ENCODE measurements at regions not wholly inside any gene's neighbourhood (a gene's known extent, or its start where the extent isn't known, plus 50 kb on each side); places are given as distances from the start of the nearest gene placed in this dataset.
"Not testable (repeated sequence)": the region's sequence is repeated elsewhere in the genome, so short reads cannot be mapped to it uniquely, and the experiment has no call there.

DNA sequence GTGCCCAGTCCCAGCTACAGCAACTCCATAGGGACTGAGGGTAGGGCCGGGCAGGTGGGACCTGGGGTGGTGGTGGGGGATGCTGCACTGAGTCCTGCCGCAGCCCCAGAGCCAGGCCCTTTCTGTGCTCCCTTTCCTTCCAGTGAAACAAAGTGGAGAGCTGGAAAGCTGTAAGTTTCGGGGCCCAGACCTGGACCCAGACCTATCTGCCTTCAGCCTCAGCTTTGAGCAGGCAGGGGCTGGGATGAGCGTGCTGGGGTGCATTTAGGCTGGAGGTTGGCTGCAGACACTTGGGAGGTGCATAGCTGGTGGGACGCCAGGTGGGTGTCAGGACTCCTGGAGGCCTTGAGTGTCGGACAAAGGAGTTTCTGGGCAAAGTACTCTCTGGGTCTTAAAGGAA is 92.7 kb upstream of the C1orf174 start:
- DNase-seq, result no peak

DNA sequence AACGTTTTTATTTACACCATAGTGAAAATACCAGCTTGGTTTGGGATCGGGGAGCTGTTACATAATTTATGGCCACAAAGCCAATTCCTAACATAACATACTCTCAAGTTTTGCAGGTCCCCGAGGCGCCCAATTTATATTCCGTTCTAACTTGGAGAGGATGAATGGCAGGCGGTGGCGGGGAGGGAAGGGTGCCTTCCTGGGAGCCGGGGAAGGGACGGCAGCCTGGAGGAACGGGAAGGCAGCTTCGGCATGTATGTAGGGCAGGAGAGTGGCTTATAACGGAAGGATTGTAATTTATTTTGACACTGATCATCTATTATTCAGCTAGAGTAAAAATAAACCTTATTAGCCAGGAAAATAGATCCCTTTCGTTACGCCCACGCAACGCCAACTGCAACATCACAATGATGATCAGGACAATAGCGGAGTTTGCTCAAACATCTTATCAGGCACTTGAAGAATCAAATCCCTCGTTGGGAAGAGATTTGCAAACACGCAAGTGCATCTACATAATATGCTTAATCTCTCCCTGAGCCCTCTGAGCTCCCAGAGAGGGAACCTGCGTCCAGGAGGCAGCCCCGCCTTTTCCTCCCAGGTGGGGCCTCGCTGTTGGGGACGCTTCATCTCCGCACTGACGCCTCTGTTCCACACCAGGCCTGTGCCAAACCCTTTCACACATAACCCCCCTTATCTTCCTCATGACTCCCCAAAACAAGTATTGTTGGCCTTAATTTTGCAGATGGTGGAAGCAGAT is 93.7 kb upstream of the C1orf174 start:
- no peak for DNase-seq

DNA sequence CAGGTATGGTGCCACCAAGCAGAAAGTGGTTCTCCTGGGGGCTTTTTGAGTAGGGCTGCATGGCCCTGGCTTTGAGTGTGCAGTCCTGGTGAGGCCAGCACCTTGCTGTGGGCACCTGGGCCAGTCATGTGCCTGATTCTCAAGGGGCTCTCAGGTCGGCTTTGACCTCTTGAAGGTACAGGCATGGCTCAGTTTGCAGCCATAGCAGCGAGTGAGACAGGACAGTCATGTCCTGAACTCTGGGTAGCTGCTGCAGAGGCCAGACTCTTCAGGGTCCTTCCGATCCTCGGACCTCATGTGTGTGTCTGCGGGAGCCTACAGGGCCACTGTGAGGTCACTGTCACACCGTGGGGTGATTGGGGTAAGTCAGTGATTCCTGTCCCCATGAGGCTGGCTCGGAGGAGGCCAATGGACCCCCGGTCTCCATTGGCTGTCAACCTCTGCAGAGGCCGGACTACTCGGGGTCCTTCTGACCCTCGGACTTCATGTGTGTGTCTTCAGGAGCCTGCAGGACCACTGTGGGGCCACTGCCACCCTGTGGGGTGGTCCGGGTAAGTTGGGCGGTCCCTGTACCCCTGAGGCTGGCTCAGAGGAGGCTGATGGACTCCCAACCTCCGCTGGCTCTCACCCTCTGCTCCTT is 95.2 kb upstream of the C1orf174 start:
- no peak for DNase-seq

DNA sequence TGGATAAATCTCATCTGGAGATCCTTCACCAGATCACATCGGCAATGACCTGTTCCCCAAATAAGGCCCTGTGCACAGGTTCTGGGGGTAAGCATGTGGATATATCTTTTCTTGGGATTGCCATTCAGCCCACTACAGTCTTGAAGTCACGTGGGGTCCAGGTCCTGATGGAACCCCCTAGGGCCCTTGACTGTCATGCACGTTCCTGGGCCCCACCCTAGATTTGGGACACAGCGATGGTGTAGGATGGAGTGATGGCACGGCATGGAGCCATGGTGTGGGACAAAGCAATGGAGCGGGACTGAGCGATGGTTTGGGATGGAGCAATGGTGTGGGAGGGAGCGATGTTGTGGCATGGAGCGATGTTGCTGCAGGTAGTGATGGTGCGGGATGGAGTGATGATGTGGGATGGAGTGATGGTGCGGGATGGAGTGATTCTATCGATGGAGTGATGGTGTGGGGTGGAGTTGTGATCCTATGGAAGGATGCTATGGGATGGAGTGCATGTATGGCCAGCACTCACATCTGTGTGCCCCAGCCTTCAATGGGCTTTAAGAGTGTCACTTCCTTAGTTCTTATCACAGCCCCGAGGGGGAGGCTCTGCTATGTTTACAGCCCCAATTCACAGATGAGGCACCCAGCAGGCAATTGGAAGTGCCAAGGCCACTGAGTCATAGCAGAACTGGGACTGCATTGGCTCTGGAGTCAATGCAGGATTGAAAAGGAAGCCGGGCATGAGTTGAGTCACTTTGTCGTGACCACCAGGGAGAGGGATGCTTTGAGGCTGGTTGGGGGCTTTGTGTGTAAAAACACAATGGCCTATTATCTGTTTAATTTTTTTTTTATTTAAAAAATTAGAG is 97.0 kb upstream of the C1orf174 start:
- DNase-seq, result no peak

DNA sequence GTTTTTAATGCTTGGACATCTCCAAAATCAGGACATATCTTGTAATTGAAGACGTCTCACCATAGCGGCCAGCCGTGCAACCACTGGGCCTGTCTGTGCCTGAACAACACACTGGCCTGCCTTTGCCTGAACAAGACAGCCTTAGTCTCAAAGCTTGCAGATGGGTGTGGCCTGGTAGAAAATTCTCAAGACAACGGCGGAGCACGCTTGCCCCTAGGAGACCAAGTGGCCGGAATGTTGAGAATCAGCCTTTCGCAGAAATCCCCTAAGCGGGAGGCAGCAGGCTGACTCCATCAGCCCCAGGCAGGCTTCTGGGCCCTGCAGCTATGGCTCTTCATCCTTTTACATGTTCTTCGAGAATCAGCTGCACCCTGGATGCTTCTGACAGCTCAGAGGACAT is 98.0 kb upstream of the C1orf174 start:
- DNase-seq, result no peak

DNA sequence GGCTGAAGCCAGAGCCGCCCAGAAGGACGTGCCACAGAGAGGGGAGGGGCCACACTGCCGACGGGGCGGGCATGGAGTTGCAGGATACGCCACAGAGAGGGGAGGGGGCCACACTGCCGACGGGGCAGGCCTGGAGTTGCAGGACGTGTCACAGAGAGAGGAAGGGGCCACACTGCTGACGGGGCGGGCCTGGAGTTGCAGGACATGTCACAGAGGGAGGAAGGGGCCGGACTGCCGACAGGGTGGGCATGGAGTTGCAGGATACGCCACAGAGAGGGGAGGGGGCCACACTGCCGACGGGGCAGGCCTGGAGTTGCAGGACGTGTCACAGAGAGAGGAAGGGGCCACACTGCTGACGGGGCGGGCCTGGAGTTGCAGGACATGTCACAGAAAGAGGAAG is 99.4 kb upstream of the C1orf174 start:
- not testable (repeated sequence) for DNase-seq

DNA sequence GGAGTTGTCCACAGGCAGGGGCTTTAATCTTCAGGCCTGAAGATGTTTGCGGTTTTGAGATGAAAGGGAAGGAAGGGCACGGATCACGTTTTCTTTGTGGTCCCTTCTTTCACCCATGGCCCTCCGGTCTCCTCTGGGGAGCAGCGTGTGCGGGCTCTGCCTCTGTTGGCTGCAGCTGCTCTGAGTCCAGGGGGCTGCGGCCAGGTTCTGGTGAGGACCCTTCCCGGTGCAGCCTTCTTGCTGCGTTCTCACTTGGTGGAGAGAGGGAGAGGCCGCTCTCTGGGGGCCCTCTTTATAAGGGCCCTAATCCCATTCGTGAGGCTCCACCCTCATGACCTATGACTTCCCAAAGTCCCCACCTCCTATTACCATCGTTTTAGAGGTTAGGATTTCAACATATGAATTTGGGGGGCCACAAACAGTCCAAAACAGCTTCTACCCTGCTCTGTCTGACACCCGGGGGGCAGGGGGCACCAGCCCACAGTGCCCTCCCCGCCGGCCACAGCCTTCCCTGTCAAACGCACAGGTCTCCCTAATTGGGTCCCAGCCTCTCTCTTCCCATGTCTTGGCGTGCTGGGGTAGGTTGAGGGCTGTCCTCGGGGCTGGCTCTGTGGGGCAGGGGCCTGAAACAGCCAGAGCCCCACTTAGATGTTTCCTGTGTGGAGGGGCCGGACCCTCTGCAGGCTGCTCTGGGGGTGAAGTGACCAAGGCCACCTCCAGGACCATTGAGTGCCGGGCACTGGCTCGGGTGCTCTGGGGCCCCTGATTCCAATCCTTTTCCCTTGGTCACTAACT is 100.1 kb upstream of the C1orf174 start:
- no peak for DNase-seq

DNA sequence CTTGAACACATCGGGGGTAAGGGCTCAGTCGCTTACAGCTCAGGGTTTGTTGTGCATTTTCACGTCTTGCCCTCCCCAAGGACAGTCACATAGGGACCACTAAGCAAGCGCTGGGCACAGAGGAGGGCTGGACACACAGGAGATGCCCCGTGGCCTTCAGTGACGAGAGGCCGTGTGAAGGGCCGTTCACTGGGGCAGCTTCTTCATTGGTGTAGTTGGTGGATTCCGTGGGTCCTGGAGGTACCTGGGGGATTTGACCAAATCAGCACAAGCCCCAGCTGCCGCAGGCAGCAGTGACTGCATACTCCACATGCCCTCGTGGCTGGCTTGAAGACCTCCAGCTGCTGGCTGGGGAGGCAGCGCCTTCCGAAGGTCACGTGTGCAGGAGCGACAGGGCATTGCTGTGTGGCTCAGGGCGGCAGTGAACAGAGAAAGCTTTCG is 100.8 kb upstream of the C1orf174 start:
- DNase-seq, result no peak

DNA sequence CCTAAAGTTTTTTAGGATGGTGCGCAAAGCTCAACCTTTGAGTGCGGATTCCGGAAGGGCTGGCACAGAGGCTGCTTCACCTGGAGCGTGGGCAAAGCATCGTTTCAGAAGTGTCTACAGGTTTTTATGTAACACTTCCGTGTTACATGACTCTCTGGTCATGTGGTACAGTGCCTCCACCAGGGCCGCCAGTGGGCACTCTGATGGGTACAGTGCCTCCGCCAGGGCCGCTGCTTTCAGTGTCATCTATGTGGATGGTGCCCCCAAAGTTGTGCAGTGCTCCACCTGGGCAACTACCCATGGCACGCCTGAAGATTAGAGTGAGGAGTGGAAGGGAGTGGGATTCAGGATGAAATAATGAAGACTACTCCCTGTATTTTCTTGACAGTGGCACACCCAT is 101.4 kb upstream of the C1orf174 start:
- DNase-seq, result no peak

DNA sequence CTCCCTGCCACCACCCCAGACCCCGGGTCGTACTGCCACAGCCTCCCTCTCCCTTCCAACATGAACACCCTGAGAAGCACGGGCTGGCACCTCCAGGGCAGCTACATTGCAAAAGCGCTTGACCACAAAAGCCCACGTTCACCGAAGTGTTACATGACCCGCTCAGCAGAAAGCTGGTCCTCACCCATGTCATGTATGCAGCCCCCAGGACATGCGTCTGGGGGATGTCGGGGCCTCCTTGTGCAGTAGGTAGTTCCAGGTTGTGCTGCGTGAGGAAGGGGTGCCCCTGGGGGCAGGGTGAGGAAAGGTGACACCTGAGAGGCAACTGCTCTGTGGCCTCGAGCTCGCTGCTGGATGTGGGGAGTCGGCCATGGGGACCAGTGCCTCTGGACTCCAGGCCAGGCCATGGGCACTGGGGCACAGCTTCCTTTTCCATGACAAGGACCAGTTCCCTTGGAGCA is 102.0 kb upstream of the C1orf174 start:
- DNase-seq, result no peak

DNA sequence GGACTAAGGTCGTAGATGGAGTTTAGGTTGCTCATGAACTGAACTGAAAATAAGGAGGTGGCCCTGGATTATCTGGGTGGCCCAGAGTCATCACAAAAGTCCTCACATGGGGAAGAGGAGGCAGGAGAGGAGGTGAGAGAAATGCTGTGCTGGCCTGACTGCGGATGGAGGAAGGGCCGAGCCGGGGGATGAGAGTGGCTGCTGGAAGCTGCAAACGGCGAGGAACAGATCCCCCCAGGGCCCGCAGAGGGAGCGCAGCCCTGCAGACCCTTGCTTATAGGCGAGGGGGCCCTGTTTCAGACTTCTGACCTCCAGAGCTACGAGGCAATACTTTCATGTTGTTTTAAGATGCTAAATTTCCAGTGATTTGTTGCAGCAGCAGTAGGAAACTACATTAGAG is 102.7 kb upstream of the C1orf174 start:
- DNase-seq, result no peak

DNA sequence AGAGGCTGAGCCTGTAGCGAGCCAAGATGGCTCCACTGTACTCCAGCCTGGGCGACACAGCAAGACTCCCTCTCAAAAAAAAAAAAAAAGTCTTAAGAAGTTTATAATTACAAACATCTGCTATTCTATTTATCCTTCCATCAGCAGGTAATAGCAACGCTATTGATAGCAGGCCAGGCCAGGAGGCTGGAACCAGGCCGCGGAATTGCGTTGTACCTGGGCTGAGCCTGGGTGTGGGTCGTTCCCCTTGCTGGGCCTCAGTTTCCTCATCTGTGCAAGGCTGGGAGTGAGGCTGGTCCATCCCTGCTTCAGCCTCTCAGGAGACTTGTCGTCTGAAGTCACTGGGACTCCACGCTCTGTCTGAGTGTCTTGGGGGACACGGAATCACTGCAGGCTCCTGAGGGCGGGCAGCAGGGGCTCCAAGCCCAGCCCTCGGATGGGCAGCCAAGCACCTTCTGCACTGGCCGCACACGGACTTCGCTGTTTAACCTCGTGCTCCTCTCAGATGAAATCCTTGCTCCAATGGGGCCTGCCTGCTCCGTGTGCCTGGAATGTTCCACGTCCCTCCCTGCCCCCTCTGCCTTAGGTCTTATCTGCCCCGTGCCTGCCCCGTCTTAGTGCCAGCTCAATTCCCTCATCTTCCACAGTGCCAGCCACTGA is 103.9 kb upstream of the C1orf174 start:
- DNase-seq, result no peak

DNA sequence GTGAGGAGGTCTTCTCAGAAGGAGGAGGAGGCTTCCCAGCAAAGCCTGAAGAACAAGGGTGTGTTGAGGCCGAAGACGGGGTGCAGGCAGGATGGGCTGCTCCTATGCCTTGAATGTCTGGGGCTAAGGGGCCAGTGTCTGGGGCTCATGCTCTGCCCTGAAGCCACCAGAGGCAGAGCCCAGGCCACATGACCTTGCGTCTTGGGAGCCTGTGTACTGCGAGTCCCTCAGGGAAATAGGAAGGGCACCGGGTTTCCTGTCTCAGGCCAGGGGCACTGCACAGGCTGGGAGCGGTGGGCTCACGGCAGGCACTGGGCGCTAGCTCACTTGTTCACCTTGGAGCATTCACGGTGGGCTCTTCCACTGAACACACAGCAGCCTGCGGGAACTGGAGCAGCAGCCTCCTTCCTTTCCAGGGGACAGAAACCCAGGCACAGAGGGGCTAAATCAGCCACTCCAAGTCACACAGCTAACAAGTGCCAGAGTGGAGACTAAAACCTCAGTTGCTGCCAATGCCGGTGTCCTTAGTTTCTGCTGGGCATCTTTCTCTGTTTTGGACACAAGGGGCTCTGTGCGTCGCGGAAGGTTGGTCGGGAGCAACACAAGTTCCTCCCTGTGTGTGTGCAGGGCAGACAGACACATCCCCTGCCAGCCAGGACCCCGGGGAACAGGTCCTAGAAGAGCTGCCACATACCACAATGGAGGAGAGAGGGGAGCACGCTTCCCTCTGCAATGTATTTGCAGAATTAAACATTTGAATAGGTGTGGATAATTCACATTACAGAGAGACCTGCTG is 104.8 kb upstream of the C1orf174 start:
- no peak for DNase-seq

DNA sequence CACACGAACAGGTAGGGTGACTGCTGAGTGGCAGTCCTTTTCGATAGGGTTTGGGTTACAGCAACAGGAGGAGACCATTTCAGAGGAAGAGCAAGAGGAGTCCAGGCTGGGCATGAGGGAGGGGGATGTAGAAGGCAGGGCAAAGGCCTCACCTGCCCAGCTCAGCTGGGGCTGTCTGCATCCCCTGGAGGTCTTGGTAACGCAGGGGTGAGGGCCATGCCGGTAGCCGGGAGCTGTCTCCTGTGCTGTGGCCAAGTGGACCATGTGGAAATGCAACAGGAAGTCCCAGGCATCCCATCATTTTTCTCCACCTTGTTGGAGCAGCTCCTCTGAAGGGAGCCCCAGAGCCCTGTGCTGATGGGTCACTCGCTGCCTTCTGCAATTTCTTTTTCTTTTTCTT is 105.4 kb upstream of the C1orf174 start:
- DNase-seq, result no peak

DNA sequence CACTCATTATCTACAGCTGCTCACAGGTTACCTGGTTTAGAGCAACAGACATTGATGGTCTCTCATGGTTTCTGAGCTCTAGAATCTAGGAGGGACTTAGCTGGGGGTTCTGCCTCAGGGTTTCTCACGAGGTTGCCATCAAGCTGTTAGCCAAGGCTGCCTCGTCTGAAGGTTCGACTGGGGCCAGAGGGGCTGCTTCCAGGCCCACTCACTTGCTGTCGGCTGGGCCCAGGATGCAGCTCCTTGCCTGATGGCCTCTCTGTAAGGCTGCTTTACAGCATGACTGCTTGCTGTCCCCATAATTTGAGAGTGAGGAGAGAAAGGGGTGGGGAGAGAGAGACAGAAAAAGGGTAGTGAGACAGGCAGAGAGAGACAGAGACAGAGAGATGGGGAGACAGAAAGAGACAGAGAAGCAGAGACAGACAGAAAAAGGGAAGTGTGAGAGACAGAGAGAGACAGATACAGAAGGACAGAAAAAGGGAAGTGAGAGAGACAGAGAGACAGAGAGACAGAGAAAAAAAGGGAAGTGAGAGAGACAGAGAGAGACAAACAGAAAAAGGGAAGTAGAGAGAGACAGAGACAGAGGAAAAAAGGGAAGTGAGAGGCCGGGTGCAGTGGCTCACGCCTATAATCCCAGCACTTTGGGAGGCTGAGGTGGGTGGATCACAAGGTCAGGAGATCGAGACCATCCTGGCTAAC is 106.8 kb upstream of the C1orf174 start:
- no peak for DNase-seq

DNA sequence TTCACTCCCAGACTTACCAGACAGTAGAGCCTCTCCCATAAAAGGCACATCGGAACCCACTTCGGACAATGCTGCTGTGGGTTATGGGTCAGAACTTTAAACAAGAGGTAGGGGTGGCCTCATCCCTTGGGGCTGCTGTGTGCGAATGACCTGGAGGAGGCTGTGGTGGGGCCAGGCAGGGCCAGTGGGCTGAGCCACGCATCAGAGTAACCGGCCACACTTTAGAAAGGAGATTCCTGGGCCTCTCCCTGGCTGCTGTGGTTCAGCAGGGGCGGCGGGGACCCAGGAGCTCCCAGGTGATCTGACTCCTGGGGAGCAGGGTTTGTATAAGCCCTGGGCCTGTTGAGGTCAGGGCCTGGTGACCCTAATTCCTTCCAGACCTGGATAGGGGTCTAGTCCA is 110.2 kb upstream of the C1orf174 start:
- no peak for DNase-seq

DNA sequence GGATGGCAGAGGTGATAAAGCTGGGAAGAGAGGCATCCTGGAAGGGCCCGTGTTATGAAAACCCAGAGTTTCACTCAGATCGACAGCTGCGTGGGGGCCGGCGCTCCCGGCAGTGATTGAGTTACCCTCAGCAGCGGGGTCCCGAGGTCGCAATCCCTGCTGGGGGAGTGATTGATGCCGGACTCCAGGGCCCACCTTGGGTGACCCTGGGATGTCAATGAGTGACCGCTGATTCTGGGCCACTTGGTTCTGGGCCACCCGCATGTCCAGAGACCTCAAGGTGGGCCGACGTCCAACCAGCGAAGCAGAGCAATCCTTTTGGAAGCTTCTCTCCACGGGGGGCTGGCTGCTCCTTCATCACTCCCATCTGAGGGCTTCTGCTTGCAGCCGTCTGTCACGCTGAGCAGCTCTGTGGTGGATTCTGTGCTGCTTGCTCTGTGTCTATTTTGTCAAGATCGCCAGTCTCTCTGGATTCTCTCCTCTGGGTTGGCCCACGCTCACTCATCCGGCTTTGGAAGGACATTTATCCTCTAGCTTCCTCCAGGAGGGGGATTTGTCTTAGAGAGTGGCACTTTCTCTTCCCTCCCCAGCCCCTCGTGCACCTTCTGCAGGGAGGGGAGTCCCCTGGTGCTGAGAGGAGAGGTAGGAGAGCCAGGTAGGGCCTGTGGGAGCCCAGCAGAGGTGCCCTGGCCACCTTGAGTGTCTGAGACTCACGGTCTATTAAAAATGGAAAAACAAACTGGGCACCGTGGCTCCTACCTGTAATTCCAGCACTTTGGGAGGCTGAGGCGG is 110.9 kb upstream of the C1orf174 start:
- DNase-seq, result no peak

DNA sequence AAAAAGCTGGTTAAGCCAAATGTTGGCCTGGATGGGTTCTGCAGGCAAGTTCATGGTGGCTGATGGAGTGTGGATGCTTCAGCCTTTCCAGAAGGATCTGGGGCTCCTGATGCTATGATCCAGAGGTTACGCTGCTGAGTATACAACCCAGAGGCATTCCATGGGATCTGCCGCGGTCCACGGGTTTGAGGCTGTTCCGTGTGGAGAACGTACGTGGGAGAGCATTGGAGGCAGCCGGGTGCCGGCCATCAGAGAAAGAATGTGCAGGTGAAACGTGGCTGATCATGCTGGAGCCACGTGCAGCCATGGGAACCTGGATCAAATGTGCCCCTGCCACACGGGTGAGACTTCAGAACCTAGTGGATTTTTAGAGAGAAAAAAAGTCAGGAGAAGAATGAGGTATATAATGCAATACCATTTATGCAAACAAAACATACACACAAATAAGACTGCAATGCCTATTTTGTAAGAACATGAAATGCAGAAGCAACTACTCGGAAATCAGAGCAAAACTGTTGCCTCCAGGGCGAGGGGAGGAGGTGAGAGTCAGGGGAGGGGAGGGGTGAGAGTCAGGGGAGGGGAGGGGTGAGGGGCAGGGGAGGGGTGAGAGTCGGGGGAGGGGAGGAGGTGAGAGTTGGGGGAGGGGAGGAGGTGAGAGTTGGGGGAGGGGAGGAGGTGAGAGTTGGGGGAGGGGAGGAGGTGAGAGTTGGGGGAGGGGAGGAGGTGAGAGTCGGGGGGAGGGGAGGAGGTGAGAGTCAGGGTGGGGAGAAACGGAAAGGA is 116.5 kb upstream of the C1orf174 start:
- DNase-seq, result no peak
